OCI-LY3 (cell line): ENCODE measurements at regions not wholly inside any gene's neighbourhood (a gene's known extent, or its start where the extent isn't known, plus 50 kb on each side); places are given as distances from the start of the nearest gene placed in this dataset.

Experiments used
- CTCF ChIP-seq: fragments of 200-600, 300-600 bp; sonication (generic); IDR thresholded peaks from 2 replicates; pipeline ENCODE4 v1.5.1; 2014; ENCODE audit warnings: antibody characterized with exemption, low read length, low read depth
- EZH2phosphoT487 ChIP-seq: fragments of 200-600 bp; shearing (Covaris generic); IDR thresholded peaks from 2 replicates; pipeline ENCODE4 v1.6.1; 2018; ENCODE audit warnings: antibody characterized with exemption, mixed run types, low read depth

- TF ChIP-seq CTCF (no peak), EZH2phosphoT487 (no peak)
Observed at GRCh38 chr5:165328846-165329245, 1823.4 kb downstream of the MAT2B start.
